A673 (cell line): ENCODE measurements at regions not wholly inside any gene's neighbourhood (a gene's known extent, or its start where the extent isn't known, plus 50 kb on each side); places are given as distances from the start of the nearest gene placed in this dataset.

Experiments
- BruUV-seq: library from RNA; stranded (reverse); fragments of 400-500 nt; replicated peaks from 2 replicates; lab custom pipeline; 2021; lab: Mats Ljungman, UMichigan
- CTCF ChIA-PET: fragments of 300-600 bp; sonication (Branson Sonifier 250); formaldehyde crosslinking; loops from one replicate; lab custom pipeline; 2022; ENCODE audit warnings: antibody characterized with exemption; lab: Charles Lee
- POLR2A ChIA-PET: fragments of 300-600 bp; sonication (Branson Sonifier 250); formaldehyde crosslinking; loops from one replicate; lab custom pipeline; 2022; ENCODE audit warnings: antibody characterized with exemption; ENCODE audit not compliant: low non-redundant PET; lab: Charles Lee
- DNase-seq: peaks from one replicate; pipeline ENCODE4 v3.0.0-alpha.2; 2015; ENCODE audit warnings: low spot score
- H3K27ac ChIP-seq: fragments of 200-600 bp; sonication (generic); 2 replicates; pipeline ENCODE4 v1.5.1; 2016; ENCODE audit warnings: mixed run types, low read depth, mild to moderate bottlenecking, mixed read lengths, antibody characterized with exemption, low read length; ENCODE audit not compliant: poor library complexity, severe bottlenecking
- H3K27me3 ChIP-seq: fragments of 200-600 bp; sonication (generic); replicated peaks from 2 replicates; pipeline ENCODE4 v1.6.1; 2017; ENCODE audit warnings: mixed run types, low read depth, mild to moderate bottlenecking, mixed read lengths, antibody characterized with exemption, low read length; ENCODE audit not compliant: insufficient read depth, poor library complexity
- H3K36me3 ChIP-seq: fragments of 200-600 bp; sonication (generic); 2 replicates; pipeline ENCODE4 v1.6.1; 2016; ENCODE audit warnings: mixed run types, mild to moderate bottlenecking, mixed read lengths, antibody characterized with exemption, low read length; ENCODE audit not compliant: insufficient read depth, poor library complexity, severe bottlenecking
- H3K4me1 ChIP-seq: fragments of 200-600 bp; sonication (generic); 2 replicates; pipeline ENCODE4 v1.6.1; 2017; ENCODE audit warnings: mixed run types, mild to moderate bottlenecking, mixed read lengths, antibody characterized with exemption, low read length; ENCODE audit not compliant: insufficient read depth, poor library complexity, severe bottlenecking
- H3K4me3 ChIP-seq: fragments of 200-600 bp; sonication (generic); 2 replicates; pipeline ENCODE4 v1.5.1; 2016; ENCODE audit warnings: low read depth, mixed run types, mild to moderate bottlenecking, mixed read lengths, low read length; ENCODE audit not compliant: poor library complexity, severe bottlenecking
- H3K9me3 ChIP-seq: fragments of 200-600 bp; sonication (generic); 2 replicates; pipeline ENCODE4 v1.6.1; 2016; ENCODE audit warnings: mixed run types, low read depth, mild to moderate bottlenecking, mixed read lengths, antibody characterized with exemption, low read length; ENCODE audit not compliant: poor library complexity, severe bottlenecking
- CTCF ChIP-seq: fragments of 300-800, 200-600 bp; sonication (generic); conservative IDR thresholded peaks from 2 replicates; pipeline ENCODE4 v1.5.1; 2017; ENCODE audit warnings: low read depth, mild to moderate bottlenecking, antibody characterized with exemption, low read length, moderate library complexity, mixed read lengths
- EZH2 ChIP-seq: fragments of 200-600 bp; sonication (generic); IDR thresholded peaks from 2 replicates; pipeline ENCODE4 v1.6.1; 2017; ENCODE audit warnings: borderline replicate concordance, low read depth, mild to moderate bottlenecking, mixed read lengths, antibody characterized with exemption, low read length; ENCODE audit not compliant: poor library complexity, severe bottlenecking
- intact Hi-C: fragments of 100-400 bp; cut with micrococcal nuclease; formaldehyde crosslinking; loops from one replicate; pipeline ENCODE4 v1.10.0; 2022; ENCODE audit not compliant: unreplicated experiment

DNA sequence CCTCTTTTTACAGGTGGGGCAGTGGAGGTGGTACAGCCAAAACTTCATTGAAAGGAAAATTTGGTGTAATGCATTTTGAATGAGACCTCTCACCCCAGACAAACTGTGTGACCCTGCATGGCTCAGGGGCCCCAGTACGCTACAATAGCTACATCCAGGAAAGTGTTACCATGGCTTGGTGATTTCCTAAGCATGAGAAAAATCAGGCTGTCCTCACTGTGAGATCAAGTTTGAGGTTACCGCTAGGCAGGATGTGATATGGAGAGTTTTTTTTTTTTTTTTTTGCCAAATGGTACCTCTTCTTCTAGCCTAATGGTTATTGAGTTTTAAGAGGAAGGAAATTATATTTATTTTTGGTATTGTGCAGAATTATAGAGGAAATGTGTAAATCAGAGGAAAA, 305.3 kb downstream of the CD83 start:
- Histone ChIP-seq H3K27ac (no peak overlapping the region), H3K36me3 (no peaks in the 10 kb centered on the region), H3K4me1 (no peaks in the 10 kb centered on the region), H3K9me3 (no peaks in the 10 kb centered on the region), H3K27me3 (no peaks in the 10 kb centered on the region), H3K4me3 (no peak overlapping the region)
- no peak for TF ChIP-seq EZH2
- no peak for TF ChIP-seq CTCF
- no peak for DNase-seq
- BruUV-seq: no TSS peak
- ChIA-PET POLR2A (interaction anchor here (0.7 kb wide), 1 partner anchor 16 kb away, joined by 10 read pairs; no protein-coding TSS in a partner anchor), CTCF (no interaction called here)
- intact Hi-C loops: no loop called here

DNA sequence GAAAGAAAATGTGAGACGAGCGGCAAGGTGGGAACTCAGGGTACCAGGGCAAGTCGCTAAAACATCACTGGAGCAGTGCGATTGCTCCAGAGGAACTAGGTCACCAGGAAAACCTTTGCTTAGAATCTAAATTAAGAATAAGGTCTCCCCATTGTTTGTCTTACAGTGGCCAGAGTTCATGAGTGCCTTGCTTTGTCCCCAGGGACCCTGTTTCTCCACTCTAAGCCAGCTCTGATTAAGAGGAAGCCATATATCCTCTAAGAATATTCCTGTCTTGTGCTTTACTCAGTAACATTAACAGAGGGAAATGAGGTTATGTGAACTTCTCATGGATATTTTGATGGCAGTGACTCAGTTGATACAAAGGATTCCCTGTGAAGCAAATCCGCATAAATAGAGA, 305.8 kb downstream of the CD83 start:
- no peak overlapping the region for H3K4me3 ChIP-seq
- POLR2A ChIA-PET: no interaction called here
- no peak for DNase-seq
- no peaks in the 10 kb centered on the region for H3K9me3 ChIP-seq
- no peak for TF ChIP-seq EZH2
- no peak for TF ChIP-seq CTCF
- H3K27me3 ChIP-seq: no peaks in the 10 kb centered on the region
- intact Hi-C loops: no loop called here
- no TSS peak for BruUV-seq
- no peaks in the 10 kb centered on the region for H3K4me1 ChIP-seq
- no peak overlapping the region for H3K27ac ChIP-seq
- CTCF ChIA-PET: no interaction called here
- no peaks in the 10 kb centered on the region for H3K36me3 ChIP-seq

DNA sequence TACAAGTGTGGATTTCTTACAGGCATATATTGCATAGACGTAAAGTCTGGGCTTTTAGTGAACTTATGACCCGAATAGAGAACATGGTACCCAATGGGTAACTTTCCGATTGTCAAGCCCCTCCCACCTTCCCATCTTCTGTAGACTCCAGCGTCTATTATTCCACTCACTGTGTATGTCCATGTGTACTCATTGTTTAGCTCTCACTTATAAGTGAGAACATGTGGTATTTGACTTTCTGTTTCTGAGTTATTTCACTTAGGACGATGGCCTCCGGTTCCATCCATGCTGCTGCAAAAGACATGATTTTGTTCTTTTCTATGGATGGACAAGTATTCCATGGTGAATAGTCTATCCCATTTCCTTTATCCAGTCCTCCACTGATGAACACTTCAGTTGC, 306.4 kb downstream of the CD83 start:
- no TSS peak for BruUV-seq
- Histone ChIP-seq H3K27me3 (no peaks in the 10 kb centered on the region), H3K9me3 (no peaks in the 10 kb centered on the region), H3K27ac (no peak overlapping the region), H3K36me3 (no peaks in the 10 kb centered on the region), H3K4me3 (no peak overlapping the region), H3K4me1 (no peaks in the 10 kb centered on the region)
- DNase-seq: no peak
- ChIA-PET POLR2A (no interaction called here), CTCF (no interaction called here)
- no peak for TF ChIP-seq CTCF
- no peak for TF ChIP-seq EZH2
- intact Hi-C loops: no loop called here
